Left ventricle myocardium superior (tissue), 1 donor: ENCODE measurements at regions not wholly inside any gene's neighbourhood (a gene's known extent, or its start where the extent isn't known, plus 50 kb on each side); places are given as distances from the start of the nearest gene placed in this dataset.
"Not testable (repeated sequence)": the region's sequence is repeated elsewhere in the genome, so short reads cannot be mapped to it uniquely, and the experiment has no call there.

Experiments used
- ATAC-seq: fragments of 200-7000 bp; cut with Tn5 transposase; one replicate; pipeline ENCODE4 v1.9.1; 2020; ENCODE audit warnings: mild to moderate bottlenecking, moderate library complexity
- DNase-seq: peaks from one replicate; pipeline ENCODE4 v3.0.0-alpha.2; 2020
- intact Hi-C: fragments of 100-400 bp; cut with micrococcal nuclease; formaldehyde crosslinking; loops from one replicate; pipeline ENCODE4 v1.11.0; 2022
- donor health status: DM: no; HTN: yes; CAD: no; lungs with severe emphysema.

DNA sequence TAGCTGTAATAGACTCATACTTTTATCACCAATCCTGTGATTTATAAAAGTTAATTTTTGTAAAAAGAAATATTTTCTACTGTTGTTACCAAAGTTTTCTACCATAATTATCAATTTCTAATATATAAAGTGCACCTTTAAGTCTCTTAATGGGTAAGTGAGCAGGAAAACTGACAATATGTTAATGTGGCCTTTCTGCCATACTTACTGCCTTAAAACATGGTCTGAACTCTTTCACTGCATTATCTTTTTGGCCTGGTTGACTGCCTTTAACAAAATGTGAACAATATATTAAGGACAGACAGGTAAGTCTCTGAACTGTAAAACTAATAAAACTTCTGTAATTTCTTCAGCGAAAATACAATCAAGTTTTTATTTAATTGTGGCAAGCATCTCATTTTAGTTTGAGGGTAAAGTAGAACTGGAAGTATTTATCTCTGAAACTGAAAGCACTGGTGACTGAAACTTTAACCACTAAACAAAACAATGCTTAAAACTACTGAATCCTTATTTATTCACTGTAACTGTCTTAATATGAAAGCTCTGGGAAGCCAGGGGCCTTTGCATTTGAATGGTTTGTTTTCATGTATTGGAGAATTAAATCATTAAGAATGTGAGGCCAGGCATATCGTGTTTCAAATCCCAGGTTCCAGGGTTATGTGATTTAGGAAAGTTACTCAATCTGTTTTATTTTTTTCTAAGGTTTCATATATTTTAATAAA is 948.8 kb upstream of the POT1 start:
- ATAC-seq: no peak
- intact Hi-C loops: no loop called here

GRCh38 chr7:125877246-125877645 is 947.6 kb upstream of the POT1 start:
- intact Hi-C loops: no loop called here
- no peak for DNase-seq
- ATAC-seq: no peak

More for the DNA sequence above, 948.8 kb upstream of the POT1 start:
- no peak for DNase-seq

DNA sequence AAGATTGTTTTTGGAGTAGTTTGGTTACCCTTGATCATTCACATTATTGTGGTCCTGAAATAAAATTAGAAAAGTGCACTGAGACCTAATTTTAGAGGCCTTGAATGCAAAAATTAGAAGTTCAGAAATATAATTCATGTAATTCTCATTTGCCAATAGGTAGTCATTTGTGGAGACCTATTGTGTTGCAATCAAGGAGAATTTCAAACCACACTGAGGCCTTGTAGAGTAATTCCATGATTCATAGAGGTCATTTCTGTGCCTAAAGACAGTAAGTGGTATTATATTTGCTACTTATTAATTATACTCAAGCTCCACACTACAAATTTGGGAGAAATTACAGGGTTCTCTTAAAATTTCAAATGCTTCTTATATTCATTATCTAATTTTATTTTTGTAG is 946.8 kb upstream of the POT1 start:
- intact Hi-C loops: no loop called here
- DNase-seq (no peak), ATAC-seq (no peak)

- intact Hi-C loops: no loop called here
- ATAC-seq (no peak), DNase-seq (no peak)
Measured at GRCh38 chr7:125871431-125871830, 941.8 kb upstream of the POT1 start.

GRCh38 chr7:125857606-125858005 is 928.0 kb upstream of the POT1 start:
- ATAC-seq (no peak), DNase-seq (no peak)
- intact Hi-C loops: no loop called here

DNA sequence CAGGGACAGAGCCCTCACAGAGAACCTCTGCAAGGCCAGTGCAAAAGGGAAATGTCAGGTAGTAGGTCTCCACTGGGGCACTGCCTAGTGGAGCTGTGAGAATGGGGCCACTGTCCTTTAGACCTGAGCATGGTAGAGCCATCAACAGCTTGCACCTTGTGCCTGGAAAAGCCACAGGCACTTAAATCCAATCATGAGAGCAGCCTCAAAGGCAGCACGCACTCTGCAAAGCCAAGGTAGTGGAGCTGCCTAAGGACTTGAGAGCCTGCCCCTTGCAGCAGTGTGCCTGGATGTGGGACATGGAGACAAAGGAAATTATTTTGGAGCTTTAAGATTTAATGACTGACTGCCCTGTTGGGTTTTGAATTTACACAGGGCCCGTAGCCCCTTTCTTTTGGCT is 918.5 kb upstream of the POT1 start:
- intact Hi-C loops: no loop called here
- ATAC-seq (no peak), DNase-seq (no peak)

- intact Hi-C loops: no loop called here
- DNase-seq: no peak
- no peak for ATAC-seq
Measured at GRCh38 chr7:125847692-125848091, 918.1 kb upstream of the POT1 start.

- no peak for ATAC-seq
- no peak for DNase-seq
- intact Hi-C loops: no loop called here
Measured at GRCh38 chr7:125847055-125847454, 917.4 kb upstream of the POT1 start.

- intact Hi-C loops: no loop called here
- ATAC-seq (no peak), DNase-seq (no peak)
Measured at GRCh38 chr7:125845686-125846085, 916.1 kb upstream of the POT1 start.

- ATAC-seq (no peak), DNase-seq (no peak)
- intact Hi-C loops: no loop called here
Measured at GRCh38 chr7:125834421-125834820, 904.8 kb upstream of the POT1 start.

DNA sequence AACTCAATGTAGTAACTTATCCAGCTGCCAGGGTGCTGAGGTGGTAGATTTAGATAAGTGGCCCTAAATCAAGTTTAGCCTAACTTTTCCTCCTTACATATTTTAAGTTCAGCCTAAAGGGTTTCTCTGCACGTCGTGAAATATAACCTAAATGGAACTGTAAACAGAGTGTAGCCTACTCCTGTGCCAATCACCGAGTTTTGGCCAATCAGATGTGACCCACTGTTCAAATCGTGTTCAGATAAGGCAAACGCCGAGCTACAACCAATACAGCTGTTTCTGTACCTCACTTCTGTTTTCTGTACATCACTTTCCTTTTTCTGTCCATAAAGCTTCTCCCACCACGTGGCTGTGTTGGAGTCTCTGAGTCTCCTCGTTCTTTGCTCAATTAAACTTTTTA is 904.2 kb upstream of the POT1 start:
- ATAC-seq (no peak), DNase-seq (no peak)
- intact Hi-C loops: no loop called here

DNA sequence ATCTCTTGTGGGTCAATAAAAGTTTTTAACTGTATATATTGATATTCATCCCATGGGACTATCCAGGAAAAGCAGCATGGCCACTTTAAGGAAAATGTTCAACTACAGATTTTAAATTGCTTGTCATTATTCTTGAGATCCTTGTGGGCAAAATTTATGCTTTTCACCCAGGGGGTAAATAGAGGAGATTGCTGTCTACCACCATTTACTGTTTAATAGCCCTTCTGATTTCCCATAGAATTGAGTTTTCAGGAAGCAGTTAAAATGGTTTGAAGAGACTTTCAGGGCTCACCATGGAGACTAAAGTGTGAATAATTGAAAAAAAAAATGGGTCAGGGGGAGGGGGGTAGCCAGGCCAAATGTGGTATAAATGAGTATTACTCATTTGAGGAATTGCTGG is 901.1 kb upstream of the POT1 start:
- ATAC-seq: no peak
- DNase-seq: no peak
- intact Hi-C loops: no loop called here

GRCh38 chr7:125828153-125828700 is 898.6 kb upstream of the POT1 start:
- DNase-seq: no peak
- intact Hi-C loops: no loop called here

DNA sequence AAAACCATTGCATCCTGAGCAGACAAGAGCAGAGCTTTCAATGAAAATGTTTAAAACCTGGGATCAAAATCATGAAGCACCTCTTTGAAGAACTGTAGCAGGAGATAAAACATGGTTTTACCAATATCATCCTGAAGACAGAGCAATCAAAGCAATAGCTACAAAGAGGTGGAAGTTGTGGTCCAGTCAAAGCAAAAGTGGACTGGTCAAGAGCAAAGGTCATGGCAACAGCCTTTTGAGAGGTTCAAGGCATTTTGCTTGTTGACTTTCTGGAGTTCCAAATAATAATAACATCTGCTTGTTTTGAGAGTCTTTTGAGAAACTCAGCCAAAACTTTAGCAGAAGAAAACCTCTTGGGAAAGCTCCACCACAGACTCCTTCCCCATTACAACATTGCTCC is 893.9 kb upstream of the POT1 start:
- no peak for DNase-seq
- no peak for ATAC-seq
- intact Hi-C loops: no loop called here

More at GRCh38 chr7:125828153-125828700, 898.6 kb upstream of the POT1 start:
- no peak for ATAC-seq

DNA sequence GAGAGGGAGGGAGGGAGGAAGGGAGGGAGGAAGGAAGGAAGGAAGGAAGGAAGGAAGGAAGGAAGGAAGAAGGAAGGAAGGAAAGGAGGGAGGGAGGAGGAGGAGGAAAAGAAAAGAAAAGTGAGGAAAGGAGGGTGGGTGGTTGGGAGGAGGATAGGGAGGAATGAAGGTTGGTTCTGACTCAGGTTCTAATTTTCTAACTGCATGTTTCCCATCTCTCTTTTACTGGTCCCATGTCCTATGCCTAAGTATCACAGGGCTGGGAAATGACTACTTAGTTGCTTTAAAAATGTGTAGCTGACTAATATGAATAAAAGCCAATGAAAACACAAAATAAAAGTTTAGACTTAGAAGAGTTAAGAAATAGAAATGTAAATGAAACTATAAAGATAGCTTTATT is 890.9 kb upstream of the POT1 start:
- DNase-seq: no peak
- no peak for ATAC-seq

DNA sequence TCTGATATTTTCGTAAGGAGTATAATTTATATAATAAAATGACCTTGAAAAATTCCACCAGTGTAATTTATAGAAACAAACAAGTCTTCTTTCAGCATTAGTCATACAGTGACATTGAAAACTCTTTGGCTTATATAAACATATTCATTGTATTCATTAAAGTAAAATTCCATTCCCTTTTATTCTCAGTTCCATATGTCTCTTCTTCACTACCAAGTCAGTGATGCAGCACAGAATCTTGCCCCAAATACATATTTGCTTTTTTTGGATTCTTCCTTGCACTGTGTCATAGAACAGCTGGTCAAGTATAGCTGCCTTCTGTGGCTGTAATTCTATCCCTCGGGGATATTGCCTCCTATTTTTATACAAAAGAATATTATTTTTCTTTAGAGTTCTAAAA is 884.5 kb upstream of the POT1 start:
- DNase-seq (no peak), ATAC-seq (no peak)
- intact Hi-C loops: no loop called here

More for the DNA sequence above, 890.9 kb upstream of the POT1 start:
- intact Hi-C loops: no loop called here

- intact Hi-C loops, ATAC-seq, DNase-seq: not testable (repeated sequence)
Measured at GRCh38 chr7:125806491-125806890, 876.9 kb upstream of the POT1 start.

DNA sequence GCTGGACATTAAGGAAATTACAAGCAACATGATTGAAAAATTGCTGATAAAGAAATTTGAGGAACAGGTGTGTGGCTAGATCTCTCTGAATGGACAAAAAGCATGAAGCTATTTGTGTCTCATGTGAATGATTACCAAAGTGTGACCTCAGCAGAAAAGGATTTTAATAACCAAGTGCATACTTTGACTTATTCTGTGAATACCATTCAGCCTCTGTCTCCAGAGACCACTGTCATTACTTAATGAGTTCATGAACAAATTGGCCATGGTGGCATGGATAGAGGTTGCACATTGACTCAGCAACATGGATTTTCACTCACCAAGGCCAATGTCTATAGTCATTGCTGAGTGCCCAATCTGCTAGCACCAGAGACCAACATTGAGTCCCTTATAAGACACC is 874.6 kb upstream of the POT1 start:
- intact Hi-C loops: no loop called here
- DNase-seq: no peak
- no peak for ATAC-seq

GRCh38 chr7:125780153-125780552 is 850.5 kb upstream of the POT1 start:
- intact Hi-C loops: no loop called here
- no peak for DNase-seq
- no peak for ATAC-seq

DNA sequence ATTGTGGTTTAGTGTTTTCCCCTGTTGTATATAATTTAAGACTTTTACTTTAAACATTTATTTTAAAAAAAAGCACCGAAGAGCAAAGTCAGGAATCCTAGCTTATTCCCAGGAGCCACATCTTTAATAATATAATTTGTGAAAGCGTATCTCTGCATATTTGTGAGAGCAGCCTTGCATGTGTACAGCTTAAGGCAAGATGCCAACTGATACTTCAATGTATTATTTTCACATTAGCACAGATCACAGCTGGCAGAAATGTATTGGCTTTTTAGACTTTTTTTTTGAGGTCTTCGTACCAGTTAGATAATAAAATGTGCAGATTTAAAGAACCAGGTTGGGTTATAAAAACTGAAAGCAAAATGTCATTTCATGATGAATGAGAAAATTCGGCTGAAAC is 845.7 kb upstream of the POT1 start:
- ATAC-seq (no peak), DNase-seq (no peak)
- intact Hi-C loops: no loop called here

- intact Hi-C loops: no loop called here
- DNase-seq (no peak), ATAC-seq (no peak)
Measured at GRCh38 chr7:125773113-125773785, 843.6 kb upstream of the POT1 start.
